NOMO-1 treated with DMSO at 0.1 percent for 48 hours (cell line): ENCODE measurements at regions not wholly inside any gene's neighbourhood (a gene's known extent, or its start where the extent isn't known, plus 50 kb on each side); places are given as distances from the start of the nearest gene placed in this dataset.
"Not testable (repeated sequence)": the region's sequence is repeated elsewhere in the genome, so short reads cannot be mapped to it uniquely, and the experiment has no call there.

Experiments
- DNase-seq: peaks from one replicate; lab custom pipeline; 2025; ENCODE audit not compliant: unreplicated experiment; lab: John Stamatoyannopoulos, UW

DNA sequence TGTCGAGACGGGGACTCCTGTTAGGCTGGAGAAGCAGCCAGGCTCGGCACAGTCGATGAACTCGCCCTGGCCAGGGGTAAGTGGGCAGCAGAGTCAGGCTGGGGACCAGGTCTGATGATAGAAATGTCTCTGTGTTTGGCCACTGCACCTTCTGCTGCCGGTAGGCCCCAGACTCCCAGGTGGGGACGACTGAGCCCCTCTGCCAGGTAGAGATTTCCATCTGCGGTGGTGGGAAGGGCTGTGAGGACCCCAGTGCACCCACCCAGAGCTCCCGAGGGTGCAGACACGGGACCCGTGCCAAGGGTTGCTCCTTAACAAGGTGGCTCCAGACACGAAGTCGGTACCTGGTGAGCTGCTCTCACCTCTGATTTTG is 862.5 kb downstream of the TBC1D22A start:
- no peak for DNase-seq

DNA sequence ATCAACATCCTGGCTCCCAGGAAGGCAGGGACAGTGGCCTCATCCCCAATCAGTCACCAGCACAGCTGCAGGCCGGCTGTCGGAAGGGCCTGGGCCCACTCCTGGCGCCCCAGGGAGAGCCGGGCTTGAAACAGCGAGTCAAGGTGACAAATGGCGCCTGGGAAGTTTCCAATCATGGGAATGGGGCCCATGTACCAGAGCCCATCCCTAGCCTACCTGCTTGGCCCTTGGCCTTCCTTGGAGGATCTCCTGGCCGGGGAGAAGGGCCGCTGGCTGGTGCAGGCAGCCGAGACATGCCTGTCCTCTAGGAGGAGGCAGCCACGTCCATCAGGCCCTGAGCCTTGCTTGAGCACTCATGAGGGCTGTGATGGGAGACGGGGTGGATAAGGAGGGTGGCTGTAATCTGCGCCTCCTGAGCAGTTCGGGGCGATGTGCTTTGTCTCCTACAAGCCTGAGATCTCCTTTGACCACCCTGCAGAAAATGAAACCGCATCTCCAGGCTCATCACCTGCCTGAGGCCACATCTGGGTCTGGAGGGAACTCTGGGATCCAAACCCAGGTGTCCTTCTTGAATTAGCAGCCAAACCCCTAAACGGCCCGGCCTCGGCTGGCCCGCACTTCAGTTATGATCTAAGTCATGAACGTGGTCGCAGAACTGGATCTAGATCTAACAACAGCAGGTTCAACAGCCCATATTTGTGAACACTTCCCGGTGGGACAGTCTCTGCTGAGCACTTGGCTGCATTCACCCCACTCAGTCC is 862.0 kb downstream of the TBC1D22A start:
- no peak for DNase-seq

DNA sequence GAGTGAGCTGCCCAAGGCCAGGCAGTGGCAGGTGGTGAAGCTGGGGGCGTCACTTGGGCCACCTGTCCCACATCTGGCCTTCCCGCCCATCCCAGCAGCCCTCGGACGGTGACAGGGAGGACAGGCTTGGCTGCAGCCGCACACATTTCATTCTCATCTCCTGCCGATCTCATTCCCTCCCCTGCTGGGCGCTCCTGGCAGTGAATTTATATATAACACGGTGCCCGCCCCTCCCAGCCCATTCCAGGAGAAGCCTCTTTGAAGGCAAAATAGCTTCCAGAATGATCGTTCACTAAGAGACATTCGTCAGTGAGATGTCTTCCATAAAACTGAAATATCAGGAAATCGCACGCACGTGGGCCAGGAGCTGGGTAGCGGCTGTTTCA is 861.3 kb downstream of the TBC1D22A start:
- DNase-seq = no peak

DNA sequence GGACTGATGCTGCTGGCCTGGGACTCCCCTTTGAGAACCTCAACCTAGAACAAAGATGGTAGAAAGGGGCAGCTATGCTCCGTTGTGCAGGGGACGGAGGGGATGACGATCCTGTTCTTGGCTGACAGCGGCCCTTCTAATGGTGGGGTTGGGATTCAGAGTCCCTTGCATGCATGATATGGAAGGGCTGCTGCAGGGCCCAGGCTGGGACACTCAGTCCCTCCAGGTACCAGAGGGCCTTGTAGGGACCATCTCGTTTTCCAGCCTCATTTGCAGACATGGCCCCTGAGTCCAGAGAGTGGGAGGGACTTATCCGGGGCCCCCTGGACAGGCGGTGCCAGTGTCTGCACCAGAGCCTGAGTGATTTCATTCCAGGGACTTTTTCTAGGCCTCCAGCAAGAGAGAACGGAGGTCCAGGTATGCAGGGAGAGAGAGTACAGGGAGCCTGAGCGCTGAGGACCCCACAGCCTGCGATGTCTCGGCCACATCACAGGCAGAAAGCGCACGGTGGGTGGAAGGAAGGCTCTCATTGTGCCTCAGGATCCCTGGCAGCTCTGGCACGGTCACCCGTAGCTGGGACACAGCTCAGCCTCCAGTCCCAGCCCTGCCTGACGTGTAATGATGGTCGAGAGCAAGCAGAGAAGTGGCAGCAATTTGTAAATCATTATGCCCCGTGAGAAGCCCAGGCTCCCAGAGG is 860.8 kb downstream of the TBC1D22A start:
- DNase-seq = no peak

DNA sequence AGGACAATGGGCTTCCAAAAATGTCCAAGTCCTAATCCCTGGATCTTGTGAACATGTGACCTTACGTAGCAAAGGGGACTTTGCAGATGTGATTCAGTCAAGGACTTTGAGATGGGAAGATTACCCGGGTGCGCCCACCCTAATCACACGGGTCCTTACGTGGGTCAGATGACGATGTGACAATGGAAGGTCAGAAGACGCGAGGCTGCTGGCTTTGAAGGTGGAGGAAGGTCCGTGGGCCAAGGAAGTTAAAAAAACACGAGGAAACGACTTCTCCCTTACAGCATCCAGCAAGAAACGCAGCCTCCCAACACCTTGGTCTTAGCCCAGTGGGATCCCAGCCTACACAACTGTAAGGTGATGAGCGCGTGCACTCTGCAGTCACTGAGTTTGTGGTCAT is 860.1 kb downstream of the TBC1D22A start:
- no peak for DNase-seq

DNA sequence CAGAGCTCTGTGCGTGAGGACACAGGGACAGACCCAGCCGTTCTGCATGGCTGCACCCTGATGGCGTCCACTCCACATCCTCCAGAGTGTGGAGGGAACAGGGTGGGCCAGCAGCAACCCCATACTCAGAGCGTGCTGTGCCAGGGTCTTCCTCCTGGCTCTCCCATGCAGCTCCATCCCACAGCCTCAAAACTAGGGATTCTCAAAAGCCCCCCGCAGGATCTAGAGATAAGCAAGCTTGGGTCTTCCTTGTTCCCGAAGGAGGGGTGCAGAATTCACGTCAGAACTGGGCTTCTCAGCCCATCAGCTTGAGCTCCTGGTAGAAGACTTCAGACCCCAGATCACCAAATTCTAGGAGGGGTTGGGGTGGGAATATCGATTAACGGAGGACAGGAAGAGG is 858.8 kb downstream of the TBC1D22A start:
- no peak for DNase-seq

DNA sequence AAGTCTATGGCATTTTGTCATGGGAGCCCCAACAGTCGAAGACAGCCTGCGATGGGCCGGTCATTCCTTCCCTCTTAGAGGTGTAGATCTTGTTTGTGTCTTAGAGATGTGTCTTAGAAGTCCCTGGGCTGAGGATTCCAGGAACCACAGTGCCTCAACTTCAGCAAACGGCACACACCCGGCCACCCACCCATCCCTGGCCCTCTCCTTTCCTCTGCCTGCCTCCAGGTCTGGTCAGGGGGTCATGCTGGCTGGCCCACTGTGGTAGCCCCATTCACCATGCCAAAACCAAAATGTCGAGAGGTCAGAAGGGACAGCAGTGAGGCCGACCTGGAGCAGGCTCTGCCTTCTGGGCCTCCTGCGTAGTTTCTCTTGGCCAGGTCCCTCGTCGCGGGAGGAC is 857.9 kb downstream of the TBC1D22A start:
- no peak for DNase-seq

DNA sequence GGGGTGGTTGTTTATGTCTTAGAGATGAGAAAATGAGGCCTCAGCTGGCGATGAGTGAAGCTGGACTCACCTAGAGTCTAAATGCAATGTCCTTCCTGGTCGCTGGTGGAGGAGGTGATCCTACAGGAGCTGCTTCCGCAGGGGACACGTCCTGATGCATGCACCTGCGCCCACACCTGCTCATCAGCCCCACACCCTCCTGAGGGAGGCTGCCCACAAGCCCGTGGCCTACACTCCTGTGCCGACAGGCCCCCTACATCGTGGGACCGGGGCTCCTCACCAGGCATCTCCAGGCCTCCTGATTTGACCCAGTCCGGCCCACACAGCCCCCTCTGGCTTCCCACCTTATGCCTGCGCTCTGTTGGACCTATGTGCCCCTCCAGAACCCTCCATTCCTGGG is 857.2 kb downstream of the TBC1D22A start:
- DNase-seq = no peak

DNA sequence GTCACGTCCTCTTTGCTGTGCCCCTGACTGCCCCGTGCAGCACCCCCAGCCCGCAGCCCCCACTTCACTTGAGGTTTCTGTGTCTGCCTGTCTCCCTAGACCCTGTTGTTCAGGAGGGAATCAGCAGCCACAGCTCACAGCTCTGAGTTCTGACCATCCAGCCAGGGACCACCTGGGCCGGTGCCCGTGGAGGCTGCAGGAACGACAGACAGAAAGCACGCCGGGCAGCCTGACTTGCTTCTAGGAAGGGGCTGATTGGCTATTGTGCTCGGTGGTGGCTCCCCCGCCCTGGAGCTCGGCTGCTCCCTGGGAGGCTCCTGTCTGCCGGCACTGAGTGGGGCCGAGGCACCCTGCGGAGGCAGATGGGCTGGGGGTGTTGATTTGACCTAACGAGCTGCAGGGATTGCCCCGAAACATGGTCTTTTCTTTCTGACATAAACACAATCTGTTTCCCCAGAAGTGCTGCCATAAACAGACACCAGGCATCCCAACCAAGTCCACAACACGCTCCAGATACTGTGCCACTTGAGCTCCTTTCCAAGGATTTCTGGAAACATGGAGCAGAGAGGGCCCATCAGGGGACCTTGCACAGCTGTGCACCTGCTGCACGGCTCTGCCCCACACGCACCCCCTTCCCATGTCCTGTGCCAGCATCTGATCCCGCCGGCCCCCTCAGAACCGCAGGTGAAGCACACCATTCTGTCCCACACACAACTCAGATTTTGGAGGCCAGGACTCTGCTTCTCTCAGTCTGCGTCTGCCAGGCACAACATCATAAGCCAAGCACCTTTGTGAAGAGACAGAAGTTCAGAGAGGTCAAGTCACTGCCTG is 855.9 kb downstream of the TBC1D22A start:
- DNase-seq = no peak

DNA sequence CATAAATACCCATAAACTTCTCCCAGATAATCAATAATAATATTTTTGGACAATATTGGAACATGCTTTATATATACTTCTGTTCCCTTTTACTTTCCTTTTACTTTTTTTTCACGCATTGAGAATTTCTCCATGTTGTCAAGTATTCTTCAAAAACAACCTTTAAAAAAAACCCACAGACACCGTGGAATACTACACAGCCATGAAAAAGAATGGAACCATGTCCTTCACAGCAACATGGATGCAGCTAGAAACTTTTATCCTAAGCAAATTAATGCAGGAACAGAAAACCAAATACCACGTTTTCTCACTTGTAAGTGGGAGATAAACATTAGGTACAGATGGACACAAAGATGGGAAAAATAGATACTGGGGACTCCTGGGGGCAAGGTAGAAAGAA is 854.7 kb downstream of the TBC1D22A start:
- no peak for DNase-seq

DNA sequence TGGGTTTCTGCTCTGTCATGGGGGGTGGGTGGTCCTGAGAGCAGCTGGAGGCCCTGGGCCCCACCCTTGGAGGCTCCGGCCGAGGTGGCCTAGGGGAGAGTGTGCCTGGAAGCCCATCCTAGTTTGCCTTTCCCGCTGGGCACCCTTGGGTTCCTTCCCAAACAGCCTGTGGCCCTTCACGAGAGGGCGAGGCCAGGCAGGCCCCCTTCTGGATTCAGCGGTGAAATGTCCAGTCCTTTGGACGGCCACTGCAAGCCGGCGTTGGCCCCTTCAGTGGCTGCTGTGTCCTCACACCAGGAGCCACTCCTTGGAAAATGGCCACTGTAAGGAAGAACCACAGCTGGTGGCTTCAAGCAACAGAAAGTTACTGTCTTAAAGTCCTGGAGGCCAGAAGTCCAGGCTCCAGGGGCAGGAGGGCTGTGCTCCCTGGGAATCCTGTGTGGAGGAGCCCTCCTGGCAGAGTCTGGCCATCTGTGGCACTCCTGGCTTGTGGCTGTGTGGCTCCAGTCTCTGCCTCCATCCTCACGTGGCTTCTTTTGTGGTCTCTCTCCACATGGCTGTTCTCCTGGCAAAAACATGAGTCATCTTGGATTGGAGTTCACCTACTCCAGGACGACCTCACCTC is 854.1 kb downstream of the TBC1D22A start:
- DNase-seq = no peak

DNA sequence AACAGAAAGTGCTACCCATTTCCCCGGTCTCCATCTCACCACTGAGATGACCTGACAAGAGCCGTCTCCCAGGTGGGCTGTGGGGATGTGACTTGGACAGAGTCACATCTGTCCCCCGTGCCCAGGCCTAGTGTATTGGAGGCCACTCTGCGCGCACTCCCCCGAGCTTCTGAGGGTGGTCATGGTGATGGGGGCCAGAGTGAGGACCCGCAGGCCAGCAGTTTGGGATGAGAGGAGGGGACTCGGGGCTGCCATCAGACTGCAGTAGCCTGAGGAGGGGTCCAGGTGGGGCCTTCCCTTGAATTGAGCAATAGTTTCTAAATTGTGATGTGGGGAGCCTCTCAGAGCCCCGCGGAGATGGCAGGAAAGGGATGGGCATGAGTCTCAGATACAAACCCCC is 852.6 kb downstream of the TBC1D22A start:
- DNase-seq = no peak

DNA sequence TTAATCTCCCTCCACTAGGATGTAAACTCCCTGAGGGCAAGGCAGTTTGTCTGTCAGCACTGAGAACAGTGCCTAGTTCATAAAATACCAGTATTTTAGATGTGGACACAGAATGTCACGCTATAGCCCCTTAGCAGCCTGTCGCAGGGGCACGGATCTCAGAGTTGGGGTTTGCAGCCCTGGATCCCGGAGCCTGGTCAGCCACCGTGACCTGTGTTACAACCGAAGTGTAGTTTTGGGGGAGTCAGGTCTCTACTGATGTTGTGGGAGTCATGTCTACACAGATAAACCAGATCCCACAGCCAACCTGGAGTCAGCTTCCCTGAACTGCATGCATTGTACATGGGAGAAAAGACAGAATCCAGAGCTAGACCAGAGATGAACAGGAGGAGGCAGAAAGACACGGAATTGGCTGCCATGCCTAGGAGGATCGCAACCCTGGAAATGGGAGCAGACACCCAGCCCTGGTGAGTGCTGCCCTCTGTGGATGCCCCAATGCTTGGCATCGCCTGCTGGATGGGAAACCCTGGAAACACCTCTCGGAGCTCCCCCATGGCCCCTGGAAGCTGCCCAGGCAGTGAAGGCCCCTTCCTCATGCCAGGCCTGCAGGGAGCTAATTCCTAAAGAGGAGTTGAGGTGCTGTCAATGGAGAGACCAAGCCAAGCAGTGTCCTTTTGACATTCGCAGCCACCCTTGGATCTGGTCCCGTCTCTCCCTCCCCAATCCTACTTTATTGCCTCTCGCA is 851.3 kb downstream of the TBC1D22A start:
- DNase-seq = no peak

DNA sequence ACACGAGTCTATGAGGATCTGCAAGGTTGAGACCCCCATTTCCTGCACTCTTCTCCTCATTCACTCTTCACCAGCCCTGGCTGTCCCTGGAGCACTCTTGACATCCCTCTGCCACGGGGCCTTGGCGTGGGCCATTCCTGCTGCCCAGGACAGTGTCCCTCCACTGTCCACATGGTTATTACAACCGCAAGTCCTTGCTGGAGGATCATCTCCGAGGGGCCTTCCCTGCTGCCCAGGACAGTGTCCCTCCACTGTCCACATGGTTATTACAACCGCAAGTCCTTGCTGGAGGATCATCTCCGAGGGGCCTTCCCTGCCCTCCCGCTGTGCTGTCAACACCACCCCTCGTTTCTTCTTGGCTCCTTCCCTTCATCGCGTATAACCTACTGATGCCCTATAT is 850.7 kb downstream of the TBC1D22A start:
- not testable (repeated sequence) for DNase-seq

DNA sequence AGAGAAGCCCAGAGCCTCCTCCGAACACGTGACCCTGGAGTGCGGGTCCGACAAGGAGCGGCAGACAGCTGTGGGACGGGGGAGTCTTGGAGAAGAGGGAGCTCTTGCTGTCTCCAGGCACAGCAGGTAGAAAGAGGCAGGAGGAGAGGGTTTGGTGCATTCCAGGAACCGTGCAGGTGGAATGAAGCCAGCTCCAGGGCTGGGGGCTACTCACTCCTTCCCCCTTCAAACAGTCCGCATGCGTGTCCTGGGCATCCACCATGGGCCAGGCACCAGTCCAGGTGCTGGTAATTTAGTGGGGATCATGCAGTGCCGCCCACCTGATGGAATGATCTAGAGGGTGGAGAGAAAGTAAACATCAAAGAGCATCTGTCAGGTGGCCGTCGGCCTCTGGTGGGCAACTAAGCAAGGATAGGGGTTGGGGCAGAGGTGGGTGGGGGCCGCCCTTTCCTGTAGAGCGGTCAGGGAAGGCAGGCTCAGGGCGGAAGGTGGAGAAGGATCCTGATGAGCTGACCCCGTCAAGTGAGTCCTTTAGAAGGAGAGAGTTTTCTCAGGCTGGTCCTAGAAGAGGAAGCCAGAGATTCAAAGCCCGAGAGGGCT is 850.0 kb downstream of the TBC1D22A start:
- no peak for DNase-seq

DNA sequence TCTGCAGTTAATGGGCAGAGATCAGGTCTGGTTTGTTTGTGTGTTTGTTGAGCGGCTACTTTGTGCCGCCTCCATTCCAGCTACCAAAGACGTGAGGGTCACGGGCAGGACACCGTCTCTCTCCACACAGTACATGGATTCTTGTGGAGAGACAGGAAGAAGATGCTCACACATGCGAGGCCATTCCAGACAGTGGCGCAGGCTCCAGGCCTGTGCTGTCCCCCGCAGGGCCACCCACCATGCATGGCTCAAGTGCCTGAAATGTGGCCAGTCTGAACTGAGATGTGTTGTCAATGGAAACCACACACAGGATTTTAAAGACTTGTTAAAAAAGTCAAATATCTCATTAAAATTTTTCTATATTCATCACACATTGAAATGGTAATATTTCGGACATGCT is 848.3 kb downstream of the TBC1D22A start:
- no peak for DNase-seq

DNA sequence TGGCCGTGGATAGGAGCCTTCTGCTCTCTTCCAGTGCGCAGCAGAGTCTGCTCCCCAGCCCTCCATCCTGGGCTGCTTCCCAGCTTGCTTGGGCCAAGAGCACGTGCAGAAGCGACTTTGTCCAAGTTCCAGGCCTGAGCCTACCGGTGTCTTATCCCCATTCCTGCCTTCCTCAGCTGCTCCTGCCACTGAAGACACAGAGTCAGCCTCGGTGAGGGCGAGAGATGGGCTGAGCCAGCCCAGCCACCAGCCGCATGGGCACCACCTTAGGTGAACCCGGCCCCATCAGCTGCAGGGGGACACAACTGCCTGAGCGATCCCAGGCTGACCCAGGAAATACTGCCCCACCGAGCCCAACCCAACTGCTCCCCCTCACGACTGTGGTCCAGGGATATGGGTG is 847.8 kb downstream of the TBC1D22A start:
- no peak for DNase-seq

DNA sequence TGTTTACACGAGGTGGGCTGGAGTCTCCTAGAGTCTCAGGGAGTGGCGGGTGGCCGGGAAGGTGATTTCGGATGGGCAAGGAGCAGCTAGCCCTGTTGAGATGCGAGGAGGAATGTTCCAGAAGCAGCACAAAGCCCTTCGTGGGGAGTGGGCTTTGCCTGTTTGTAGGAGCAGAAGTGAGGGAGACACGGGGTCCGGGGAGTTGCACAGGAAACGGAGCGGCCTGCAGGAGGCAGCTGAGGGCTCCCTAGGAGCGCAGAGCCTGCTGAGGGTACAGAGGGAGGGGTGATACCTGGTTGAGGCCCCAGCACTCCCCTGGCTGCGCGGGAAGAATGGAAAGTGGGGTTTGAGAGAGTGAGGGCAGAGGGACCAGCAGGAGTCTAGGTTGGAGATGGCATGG is 847.2 kb downstream of the TBC1D22A start:
- no peak for DNase-seq

DNA sequence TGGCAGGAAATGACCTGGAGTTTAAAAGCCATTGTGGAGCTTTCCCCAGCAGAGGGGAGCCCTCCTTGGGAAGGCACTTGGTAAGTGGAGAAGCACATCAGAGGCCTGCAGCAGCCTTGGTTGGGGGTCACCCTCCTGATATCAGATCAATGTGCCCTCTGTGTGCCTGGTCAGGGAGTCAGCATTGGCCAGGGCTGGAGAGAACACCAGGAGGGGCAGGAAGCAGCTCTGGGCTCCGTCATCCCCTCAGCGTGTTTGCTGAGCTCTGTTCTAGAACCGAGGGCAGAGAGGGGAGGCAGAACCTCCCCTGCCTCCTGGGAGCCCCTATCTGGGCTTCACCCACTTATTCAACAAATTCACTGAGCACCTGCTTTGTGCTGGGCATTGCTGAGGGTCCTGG is 846.0 kb downstream of the TBC1D22A start:
- no peak for DNase-seq

DNA sequence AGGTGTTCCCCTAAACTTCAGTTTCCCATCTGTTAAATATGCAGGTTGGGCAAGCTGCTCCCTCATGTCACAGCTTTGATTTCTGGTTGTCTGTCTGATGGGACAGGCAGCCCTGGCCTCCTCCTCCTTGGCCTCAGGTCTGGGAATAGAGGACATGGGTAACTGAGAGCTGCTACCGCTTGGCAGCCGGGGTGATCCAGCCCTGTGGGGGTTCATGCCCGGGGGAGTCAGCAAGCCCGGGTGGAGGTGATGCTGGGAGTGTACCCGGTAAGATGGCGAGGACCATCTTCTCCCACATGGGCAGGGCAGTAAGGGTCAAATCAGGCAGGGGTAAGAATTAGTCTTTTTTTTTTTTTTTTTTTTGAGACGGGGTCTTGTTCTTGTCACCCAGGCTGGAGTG is 845.0 kb downstream of the TBC1D22A start:
- DNase-seq = no peak
